Lung (tissue), 11 donors: ENCODE measurements at regions not wholly inside any gene's neighbourhood (a gene's known extent, or its start where the extent isn't known, plus 50 kb on each side); places are given as distances from the start of the nearest gene placed in this dataset.
A peak's percentile ranks its signal among the peaks of the same experiment; 100 is the strongest.

Source experiments
- ATAC-seq: fragments of 200-7000 bp; cut with Tn5 transposase; one replicate; pipeline ENCODE4 v1.9.1; 2020; ENCODE audit warnings: moderate number of reproducible peaks; ENCODE audit not compliant: insufficient read depth, low FRiP score
- DNase-seq, 3 donors: peaks; one replicate each; pipeline ENCODE4 v3.0.0-alpha.2; 2013 to 2017
- H3K27ac ChIP-seq, 2 donors: one replicate each; pipeline ENCODE4 v1.5.1; 2013; ENCODE audit warnings: mild to moderate bottlenecking in 2 of 2, moderate library complexity in 2 of 2, control low read depth in 1 of 2, inconsistent platforms in 1 of 2, low read depth in 1 of 2, low read length in 1 of 2
- H3K27me3 ChIP-seq, 3 donors: one replicate each; pipeline ENCODE4 v1.5.1; 2013; ENCODE audit warnings: low read length in 2 of 3; ENCODE audit not compliant: control insufficient read depth in 3 of 3, insufficient read depth in 3 of 3
- H3K36me3 ChIP-seq, 4 donors: one replicate each; pipeline ENCODE4 v1.5.1; 2013; ENCODE audit warnings: low read length in 4 of 4, mild to moderate bottlenecking in 1 of 4, moderate library complexity in 1 of 4; ENCODE audit not compliant: control insufficient read depth in 4 of 4, insufficient read depth in 4 of 4
- H3K4me1 ChIP-seq, 5 donors: one replicate each; pipeline ENCODE4 v1.5.1; 2013; ENCODE audit warnings: low read length in 5 of 5, mild to moderate bottlenecking in 2 of 5, moderate library complexity in 1 of 5; ENCODE audit not compliant: control insufficient read depth in 5 of 5, insufficient read depth in 5 of 5
- H3K4me3 ChIP-seq: one replicate; pipeline ENCODE4 v1.5.1; 2013; ENCODE audit warnings: mild to moderate bottlenecking, control low read depth, moderate library complexity
- H3K9ac ChIP-seq, 2 donors: one replicate each; pipeline ENCODE4 v1.5.1; 2013; ENCODE audit warnings: low read length in 2 of 2, control low read depth in 1 of 2; ENCODE audit not compliant: insufficient read depth in 1 of 2
- H3K9me3 ChIP-seq, 4 donors: one replicate each; pipeline ENCODE4 v1.5.1; 2013; ENCODE audit warnings: low read length in 3 of 4, mild to moderate bottlenecking in 1 of 4, moderate library complexity in 1 of 4; ENCODE audit not compliant: control insufficient read depth in 4 of 4, insufficient read depth in 3 of 4
- CTCF ChIP-seq: IDR thresholded peaks from 2 replicates; pipeline ENCODE4 v1.5.1; 2012; ENCODE audit warnings: mild to moderate bottlenecking; ENCODE audit errors: control extremely low read depth, extremely low read depth
- WGBS, 2 donors: extraction: QIAGEN DNeasy Blood & Tissue Kit; methylation state at CpG; one replicate each; pipeline ENCODE4 v1.1.7; 2013; 5-methylcytosine and 5-hydroxymethylcytosine counted together
- donor health status: control.
- donor health status: control.
- donor health status: Bipolar disorder and iron deficiency.
- donor health status: healthy.
- donor health status: DM: yes; HTN: yes; CAD: no.

GRCh38 chr3:18237251-18238005 lies 187.7 kb downstream of the SATB1 start:
- no peak for TF ChIP-seq CTCF
- Histone ChIP-seq H3K36me3 (no peaks in the 10 kb centered on the region), H3K27me3 (no peaks in the 10 kb centered on the region), H3K4me1 (peaks cover 0 to 7% (median 0%) of the 10 kb centered on the region in 5 donors), H3K4me3 (no peak overlapping the region), H3K27ac (no peak overlapping the region), H3K9me3 (no peaks in the 10 kb centered on the region), H3K9ac (no peak overlapping the region)
- DNase-seq (no peak), ATAC-seq (no peak)
- WGBS, 2 donors: 63 to 78% methylated on average over 5 of the region's 5 CpGs

GRCh38 chr3:18236726-18237125 lies 188.4 kb downstream of the SATB1 start:
- Histone ChIP-seq H3K27ac (no peak overlapping the region), H3K4me1 (peaks cover 0 to 7% (median 0%) of the 10 kb centered on the region in 5 donors), H3K36me3 (no peaks in the 10 kb centered on the region), H3K4me3 (no peak overlapping the region), H3K27me3 (no peaks in the 10 kb centered on the region), H3K9me3 (no peaks in the 10 kb centered on the region), H3K9ac (no peak overlapping the region)
- ATAC-seq (no peak), DNase-seq (no peak)
- no peak for TF ChIP-seq CTCF
- WGBS, 2 donors: 93 to 97% methylated on average over 2 of the region's 2 CpGs

GRCh38 chr3:18234717-18235335 lies 190.3 kb downstream of the SATB1 start:
- Histone ChIP-seq H3K27me3 (no peaks in the 10 kb centered on the region), H3K9ac (no peak overlapping the region), H3K4me1 (peaks cover 0 to 7% (median 0%) of the 10 kb centered on the region in 5 donors), H3K9me3 (no peaks in the 10 kb centered on the region), H3K36me3 (no peaks in the 10 kb centered on the region), H3K4me3 (no peak overlapping the region), H3K27ac (peak overlapping the region in 1 of 2 donors; percentile 18)
- TF ChIP-seq CTCF: no peak
- 68 to 80% methylated on average over 4 of the region's 4 CpGs for whole genome bisulfite sequencing, 2 donors
- DNase-seq: peak in 2 of 3 donors; percentile 6 to 23
- no peak for ATAC-seq
